ENCODE measurements at regions not wholly inside any gene's neighbourhood (a gene's known extent, or its start where the extent isn't known, plus 50 kb on each side); places are given as distances from the start of the nearest gene placed in this dataset.
"Not testable (repeated sequence)": the region's sequence is repeated elsewhere in the genome, so short reads cannot be mapped to it uniquely, and the experiment has no call there.

DNA sequence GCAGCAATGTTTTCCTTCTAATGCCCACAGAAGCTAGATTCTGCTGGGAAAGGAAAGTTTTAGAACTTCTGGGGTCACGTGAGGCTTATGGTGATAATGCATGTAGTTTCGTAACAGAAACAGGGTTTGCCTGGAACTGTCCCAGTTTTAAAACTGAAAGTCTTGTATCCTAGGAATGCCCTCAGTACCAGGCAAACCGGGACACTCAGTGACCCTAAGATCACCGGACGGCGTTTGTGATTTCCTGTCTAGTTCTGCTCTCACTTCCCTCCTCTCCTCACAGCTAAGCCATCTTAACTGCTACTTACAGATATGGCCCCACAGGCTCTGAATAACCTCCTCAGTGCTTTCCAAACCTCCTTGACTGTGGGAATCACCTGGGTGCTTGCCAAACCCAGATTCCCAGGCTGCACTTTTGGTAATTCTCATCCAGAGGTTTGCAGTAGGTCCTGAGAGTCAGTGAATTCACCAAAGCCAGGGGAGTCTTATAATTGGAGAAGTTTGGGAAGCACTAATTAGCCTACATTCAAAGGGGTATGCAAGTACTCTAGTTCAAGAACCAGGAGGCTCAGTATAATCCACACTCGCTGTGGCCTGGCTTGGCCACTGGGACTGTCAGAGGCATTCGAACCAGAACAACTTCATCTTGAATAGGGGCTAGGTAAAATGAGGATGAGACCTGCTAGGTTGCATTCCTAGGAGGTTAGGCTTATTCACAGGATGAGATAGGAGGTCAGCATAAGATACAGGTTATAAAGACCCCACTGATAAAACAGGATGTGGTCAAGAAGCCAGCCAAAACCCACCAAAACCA, 231.6 kb upstream of the MYLIP start:
- DNase-seq, result no peak

DNA sequence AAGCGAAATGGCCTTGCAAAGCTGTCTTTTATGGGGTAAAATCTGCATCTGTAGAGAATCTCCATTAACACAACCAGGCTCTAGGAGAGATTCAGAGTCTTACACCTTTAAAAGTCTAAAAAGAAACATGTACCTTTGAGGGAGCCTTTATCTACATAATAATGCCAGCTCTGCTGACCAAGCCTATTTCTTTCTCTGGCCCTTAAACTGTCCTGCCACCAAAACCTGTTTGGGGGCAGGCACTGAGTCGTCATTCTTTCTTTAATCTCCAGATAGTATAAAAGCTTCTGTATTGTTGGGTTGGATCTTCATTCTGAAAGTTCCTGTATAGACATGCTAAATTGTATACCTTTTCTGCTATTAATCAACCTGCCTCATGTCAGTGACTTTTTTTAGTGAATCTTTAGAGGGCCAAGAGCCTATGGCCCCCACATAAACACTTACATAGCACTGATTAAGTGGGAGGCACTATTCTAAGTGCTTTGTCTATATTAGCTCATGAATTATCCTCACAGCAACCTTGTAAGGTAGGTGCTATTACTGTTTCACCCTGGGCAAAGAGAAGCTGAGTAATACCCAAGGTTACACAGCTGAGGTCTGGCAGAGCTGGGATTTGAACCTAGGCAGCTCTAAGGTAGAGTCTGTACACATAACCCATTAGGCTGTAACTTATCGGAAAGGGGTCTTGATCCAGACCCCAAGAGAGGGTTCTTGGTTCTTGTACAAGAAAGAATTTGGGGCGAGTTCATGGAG, 232.3 kb upstream of the DTNBP1 start:
- DNase-seq, result no peak

DNA sequence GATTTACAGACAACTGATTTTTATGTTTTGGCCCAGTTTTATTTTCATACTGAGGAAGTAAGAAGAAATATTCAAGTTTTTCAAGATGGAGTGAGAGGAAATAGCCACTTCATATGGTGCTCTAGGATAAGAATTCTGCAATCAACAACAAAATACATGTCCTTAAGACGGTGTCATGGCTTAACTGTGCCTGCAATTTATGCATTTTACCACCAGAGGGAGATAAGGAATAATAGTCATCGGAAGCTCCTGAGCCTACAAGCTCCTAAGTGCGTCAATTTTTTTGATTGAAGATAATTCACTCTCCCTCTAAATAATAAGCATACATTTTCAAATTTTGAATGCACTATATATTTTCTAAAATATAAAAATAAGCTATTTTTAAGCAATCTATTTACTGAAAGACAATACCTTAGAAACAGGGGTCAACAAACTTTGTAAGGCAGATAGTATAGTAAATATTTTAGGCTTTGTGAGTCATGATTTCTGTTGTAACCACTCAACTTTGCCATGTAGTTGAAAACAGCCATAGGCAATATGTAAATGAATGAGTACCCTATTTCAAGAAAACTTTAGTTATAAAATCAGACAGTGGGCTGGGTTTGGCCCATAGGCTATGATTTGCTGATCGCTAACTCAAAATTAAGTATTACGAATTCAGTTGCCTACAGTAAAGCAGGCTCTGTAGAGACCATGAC, 230.9 kb upstream of the DTNBP1 start:
- DNase-seq, result peak; percentile 49

DNA sequence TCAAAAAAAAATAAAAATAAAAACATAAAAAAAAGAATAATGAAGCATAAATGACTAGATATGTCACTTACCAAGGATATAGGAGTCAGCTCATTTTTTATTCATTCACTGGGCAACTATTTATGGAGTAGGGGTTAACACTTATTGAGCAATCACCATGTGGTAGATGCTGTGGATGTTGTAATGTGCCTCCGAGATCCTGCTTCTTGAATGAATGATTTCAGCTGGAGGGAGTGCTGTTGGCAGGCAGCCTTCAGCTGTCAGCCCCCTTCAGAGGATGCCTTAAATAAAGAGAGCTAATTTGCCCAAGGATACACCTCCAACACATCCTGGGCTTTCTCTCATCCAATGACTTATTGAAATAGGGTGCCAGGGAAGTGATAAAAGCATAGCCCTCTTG, 229.5 kb upstream of the DTNBP1 start:
- DNase-seq, result no peak

DNA sequence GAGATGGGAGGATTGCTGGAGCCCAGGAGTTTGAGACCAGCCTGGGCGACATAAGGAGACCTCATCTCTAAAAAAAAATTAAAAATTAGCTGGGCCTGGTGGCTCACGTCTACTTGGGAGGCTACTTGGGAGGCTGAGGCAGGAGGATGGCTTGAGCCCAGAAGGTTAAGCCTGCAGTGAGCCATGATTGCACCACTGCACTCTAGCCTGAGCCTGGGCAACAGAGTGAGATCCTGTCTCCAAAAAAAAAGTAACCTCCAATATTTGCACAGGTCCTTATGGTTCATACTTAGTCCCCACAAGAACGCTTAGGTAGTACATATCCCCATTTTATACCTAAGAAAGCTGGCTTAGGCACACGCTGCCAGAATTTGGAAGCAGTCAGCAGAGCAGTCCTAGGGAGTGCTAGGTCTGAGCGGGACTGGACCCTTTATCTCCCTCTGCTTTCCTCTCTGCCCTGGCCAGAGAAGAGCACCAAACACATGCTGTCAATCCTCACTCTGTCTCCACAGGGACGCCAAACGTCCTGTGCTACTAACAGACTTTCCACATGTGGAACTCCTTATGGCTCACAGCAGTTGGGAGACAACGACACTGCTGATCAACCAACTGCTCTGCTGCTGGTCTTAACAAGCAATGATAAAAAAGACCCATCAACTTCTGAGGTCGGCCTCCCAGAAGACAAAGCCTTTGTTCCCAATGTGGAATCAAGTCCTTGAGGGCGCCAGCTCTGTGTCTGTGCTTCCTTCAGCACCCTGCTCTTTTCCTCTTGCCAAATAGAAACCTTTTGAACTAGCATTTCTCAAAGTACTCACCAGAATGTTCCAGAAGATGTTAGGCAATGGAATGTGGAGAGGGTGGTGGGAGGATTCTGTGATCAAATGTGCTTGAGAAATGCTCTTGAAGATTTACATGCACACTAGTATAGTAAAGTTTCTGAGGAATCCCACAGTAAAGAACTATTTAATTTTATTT, 226.3 kb upstream of the DTNBP1 start:
- no peak for DNase-seq

DNA sequence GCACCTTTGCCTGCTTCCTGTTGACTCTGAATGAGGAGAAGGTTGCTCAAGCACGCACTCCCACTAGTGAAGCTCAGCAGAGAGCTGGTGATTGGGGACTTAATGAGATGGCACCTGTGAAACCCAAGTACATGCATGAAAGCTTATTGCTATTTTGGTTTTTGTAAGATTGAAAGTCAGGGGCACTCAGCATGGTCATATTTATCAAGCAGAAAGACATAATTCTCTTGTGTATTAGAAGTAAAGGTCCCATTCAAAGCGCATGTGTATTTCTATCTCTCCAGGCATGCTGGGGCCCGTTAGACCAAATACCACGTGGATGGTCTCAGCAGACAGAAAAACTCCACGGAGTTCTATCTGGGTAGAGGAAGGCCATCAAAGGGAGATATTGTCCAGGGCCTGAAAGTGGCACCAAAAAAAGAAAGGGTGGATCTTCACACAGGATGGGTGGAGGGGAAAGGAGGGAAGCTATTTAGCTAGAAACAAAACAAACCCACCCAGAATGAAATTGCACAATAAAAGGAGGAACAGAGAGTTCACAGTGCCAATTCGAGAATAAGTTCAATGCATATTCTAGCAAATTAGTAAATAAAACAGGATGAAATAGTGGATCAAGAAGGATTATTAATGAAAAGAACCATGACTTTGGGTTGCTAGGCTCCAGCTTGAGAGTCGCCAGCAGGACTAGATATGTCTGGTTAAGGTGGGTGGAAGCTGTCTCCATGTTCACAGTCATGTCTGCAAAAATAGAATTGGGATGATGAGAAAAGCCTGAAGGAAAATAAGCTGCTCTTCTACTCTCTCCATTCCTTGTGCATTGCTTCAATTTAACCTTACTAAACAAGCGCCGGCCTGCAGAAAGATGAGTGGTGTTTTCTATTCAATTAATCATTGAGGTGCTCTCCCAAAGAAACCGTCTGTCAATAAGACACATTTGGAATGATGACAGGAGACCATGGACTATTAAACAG, 224.9 kb upstream of the DTNBP1 start:
- no peak for DNase-seq

DNA sequence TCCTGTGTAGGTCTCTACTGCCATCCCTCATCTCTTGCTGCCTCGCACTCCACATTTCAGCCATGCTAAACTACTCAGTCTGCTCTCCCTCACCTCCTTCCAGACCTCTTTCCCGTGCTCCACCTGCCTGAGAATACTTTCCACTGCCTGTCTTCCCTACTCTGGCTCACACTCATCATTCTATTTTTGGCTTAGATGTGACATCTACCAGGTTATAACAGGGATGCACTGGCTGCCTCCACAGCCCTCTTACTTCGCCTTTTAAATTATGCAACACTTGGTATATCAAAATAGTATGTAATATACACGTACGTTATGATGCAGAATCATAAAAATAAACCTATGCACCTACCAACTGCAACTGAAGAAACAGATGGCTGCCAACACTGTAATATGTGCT, 222.8 kb upstream of the DTNBP1 start:
- DNase-seq, result no peak

DNA sequence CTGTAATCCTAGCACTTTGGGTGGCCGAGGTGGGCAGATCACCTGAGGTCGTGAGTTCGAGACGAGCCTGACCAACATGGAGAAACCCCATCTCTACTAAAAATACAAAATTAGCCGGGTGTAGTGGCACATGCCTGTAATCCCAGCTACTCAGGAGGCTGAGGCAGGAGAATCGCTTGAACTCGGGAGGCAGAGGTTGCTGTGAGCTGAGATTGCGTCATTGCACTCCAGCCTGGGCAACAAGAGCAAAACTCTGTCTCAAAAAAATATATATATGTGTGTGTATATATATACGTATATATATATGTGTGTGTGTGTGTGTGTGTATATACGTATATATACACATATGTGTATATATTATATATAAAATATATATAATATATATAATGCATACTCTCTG, 220.8 kb upstream of the DTNBP1 start:
- not testable (repeated sequence) for DNase-seq

DNA sequence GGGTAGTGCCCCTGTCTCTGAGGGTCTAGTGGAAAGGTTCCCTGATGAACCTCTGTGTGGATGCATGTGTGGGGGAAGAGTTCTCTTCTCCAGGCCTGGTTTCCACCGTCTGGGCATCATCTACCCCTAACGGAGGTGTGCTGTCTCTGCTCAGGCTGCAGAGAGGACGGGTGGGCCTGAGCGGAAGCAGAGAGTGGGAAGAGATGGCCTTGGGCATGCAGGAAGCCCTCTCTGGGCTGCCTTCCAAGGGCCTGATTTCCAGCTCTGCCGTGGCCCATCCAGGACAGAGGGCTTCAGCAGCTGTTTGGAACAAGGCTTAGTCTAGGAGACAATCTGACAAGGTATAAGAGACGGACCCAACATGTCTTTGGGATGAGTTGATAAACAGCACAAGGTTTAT, 220.1 kb upstream of the DTNBP1 start:
- DNase-seq, result no peak

DNA sequence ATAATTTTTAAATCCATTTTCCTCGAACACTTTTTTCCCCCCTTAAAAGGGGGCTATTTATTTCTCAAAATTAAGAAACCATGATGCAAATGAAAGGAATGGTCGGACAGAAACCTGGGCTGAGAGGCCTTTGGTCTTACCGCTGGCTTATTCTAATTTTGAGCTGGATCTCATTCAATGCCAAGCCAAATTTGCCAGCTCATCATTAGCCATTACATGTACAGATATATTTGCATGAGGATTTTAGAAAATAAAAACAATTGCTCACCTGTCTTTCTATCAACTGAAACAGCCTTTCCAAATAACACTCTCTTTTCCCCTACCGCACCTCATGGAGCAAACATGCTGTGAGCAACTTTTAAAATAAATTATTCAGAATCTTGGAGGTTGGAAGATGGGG, 219.5 kb upstream of the DTNBP1 start:
- DNase-seq, result no peak

DNA sequence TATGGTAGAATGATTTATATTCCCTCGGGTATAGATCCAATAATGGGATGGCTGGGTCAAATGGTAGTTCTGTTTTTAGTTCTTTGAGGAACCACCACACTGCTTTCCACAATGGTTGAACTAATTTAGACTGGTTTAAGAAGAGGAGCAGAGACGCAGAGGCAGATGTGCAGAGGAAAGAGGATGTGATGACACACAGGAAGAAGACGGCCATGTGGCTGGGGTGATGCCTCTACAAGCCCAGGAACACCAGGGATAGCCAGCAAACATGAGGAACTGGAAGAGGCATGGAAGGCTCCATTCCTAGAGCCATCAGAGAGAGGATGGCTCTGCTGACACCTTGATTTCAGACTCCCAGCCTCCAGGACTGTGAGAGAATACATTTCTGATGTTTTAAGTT, 218.3 kb upstream of the DTNBP1 start:
- DNase-seq, result no peak

DNA sequence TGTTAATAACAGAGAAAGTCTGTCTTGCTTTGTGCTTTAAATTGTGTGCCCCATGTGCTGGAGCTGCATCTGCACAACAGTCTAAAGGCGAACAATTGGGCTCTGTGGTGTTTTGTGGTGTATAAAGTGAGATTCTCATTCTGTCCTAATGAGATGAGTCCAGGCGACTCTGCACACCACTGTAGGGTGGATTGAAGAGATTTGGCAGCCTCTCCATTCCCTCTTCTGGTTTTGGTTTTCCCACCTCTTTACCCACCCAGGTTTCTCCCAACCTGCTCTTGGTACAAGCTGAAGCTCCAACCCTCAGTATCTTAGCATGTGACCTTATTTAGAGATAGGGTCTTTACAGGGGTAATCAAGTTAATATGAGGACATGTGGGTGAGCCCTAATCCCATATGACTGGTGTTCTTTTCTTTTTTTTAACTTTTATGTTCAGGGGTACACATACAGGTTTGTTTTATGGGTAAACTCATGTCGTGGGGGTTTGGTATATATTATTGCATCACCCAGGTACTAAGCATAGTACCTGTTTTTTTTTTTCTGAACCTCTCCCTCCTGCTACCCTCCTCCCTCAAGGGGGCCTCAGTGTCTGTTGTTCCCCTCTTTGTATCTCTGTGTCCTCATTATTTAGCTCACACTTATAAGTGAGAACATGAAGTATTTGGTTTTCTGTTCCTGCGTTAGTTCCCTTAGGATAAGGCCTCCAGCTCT, 217.6 kb upstream of the DTNBP1 start:
- no peak for DNase-seq

DNA sequence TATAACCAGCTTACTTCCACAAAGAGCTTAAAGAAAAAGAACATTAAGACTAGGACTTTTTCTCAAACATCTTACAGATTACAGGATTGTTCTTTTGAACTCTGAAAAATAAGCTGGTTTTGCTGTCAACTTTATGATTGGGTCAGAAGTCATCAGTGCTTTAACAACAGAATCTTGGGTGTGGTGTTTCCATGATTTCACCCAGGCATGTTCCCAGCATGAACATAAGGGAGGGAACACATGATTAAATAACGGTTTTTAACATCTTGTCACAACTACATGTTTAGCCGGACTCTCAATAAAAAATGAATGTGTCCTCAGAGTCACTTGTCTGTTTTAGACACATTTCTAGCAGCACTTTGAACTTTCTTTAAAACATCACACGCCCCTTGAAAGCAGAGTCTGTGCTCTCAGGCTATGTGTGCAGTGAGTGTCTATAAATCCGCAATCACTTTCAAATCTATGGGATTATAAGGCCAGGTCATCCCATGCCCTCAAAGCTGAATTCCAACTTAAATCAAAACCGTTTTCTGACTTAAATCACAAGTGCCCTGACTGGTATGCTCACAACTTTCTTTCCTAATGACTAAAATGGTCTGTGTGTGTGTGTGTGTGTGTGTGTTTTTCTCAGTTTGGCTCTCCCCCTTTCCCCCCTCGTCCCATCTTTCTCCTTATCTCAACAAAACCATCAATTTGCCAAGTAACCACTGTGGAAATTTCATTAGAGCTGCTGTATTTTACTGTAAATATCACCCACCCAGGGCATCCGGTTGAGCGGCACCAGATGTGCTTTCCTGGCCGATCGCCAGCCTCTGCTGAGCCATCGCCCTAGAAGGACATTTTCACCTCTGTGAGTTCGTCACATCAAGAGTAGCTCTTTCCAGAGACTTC, 216.8 kb upstream of the DTNBP1 start:
- DNase-seq, result peak; percentile 86

DNA sequence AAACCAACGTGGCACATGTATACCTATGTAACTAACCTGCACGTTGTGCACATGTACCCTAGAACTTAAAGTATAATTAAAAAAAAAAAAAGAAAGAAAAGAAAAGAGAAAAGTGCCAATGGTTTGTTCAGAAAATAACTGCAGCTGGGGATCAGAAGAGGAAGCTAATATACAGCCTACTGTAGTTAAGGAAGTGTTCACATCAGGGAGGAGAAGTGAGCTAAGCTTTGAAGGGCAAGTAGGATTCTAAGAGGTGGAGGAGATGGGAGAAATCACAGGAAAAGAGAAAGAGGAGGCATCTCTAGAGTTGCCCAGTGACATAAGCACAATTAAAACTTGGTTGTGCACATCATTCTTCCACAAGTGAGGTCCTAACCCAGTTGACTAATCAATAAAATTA, 214.4 kb upstream of the DTNBP1 start:
- DNase-seq, result no peak

DNA sequence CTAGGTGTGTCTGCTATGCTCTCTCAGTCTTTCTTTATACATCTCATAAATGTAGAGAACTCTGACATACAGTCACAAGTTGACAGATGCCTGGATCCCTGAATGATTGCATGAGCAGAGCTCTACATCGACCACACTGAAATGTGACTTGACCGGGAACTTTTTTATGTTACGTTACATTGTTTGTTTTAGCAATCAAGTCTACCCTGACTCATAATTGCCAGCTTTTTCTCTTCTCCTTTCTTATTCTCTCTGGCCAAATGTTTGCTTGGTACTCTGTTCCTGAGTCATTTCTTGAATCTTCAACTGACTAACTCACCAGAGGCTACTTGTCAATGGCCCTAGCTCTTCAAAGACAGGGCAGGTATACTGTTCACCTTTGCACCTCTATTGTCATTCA, 213.6 kb upstream of the DTNBP1 start:
- peak; percentile 85 for DNase-seq

DNA sequence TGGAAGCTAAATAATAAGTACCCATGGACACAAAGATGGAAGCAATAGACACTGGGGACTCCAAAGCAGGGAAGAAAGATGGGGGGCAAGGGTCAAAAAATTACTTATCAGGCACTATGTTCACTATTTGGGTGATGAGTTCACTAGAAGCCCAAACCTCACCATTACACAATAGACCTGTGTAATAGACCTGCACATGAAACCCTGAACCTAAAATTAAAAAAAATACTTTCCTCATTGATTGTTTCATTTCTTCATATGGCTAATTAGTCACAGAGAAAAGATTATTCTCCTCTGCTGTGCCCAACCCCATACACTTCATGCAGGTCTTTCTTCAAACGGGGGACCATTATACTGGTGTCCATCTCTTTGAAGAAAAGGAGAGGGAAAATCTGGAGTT, 213.0 kb upstream of the DTNBP1 start:
- no peak for DNase-seq

DNA sequence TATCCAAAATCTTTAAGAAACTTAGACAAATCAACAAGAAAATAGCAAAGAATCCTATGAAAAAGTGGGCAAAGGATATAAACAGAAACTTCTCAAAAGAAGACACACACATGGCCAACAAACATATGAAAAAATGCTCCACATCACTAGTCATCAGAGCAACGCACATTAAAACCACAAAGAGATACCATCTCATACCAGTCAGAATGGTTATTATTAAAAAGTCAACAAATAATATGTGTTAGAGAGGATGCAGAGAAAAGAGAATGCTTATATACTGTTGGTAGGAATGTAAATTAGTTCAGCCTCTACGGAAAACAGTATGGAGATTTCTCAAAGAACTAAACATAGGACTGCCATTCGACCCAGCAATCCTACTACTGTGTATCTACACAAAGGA, 212.0 kb upstream of the DTNBP1 start:
- DNase-seq, result no peak

DNA sequence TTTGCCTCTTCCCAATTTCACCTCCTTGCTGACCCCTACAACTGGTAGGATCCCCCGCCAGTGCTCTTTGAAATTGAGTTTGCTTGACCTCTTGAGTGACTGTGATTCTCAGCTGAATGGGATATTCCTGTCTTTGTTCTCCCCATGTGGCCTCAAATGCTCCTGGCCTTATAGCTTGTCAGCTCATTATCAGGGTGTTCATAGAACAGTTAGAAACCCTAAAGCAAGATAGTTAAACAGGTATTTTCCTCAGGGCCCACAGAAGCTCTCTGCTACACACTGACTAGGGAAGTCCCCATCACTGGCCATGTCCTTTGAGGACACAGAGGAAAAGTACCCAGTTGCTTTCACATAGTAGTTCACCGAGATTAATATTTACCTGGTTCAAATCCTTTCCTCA, 211.5 kb upstream of the DTNBP1 start:
- no peak for DNase-seq

DNA sequence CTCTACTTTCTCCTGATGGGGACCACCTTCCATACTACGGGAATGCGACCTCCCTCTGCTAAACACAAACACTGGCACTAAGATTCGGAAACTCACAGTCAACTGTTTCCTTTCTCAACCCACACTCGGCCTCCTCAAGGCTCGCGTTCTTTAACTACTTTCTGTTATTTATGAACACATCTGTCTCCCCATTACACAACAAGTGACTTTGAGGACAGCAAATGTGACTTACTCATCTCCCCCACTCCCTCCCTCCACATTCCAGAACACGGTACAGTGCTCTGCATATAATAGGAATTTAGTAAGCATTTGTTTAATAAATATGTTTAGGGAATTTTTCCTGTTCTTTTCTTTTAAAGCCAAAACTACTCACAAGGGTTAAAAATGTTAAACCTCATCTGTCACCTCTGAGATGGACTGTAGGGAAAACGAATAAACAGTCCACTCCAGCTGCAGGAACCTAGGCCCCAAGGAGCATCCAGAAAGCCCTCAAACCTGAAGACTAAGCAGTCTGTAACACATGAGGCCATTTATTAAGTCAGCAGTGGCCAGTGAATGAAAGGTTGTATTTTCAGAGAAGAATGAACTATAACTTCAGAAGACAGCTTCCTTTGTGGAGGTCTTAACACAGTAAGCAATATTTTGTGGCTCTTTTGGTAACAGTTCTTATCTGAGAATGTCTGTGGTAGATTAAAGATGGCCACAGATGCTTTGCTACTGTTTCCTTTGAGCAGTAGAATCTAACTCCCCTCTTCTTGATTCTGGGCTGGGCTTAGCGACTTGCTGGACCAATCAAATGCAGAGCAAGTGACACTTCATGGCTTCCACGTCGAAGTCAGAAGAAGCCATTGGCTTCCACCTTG, 209.6 kb upstream of the DTNBP1 start:
- DNase-seq, result no peak

All from activated CD4-positive, alpha-beta T cell treated with anti-CD3 and anti-CD28 coated beads, Interleukin-10, Interleukin-2, amounts not matched to agents 100 ng/mL and 50 ng/mL, durations not matched to agents 16 hours and 8 hours (primary cell).